ENCODE measurements at regions not wholly inside any gene's neighbourhood (a gene's known extent, or its start where the extent isn't known, plus 50 kb on each side); places are given as distances from the start of the nearest gene placed in this dataset.

- Histone ChIP-seq H3K4me1 (ENCODE audit: control insufficient read depth, insufficient read depth, low read length) (no peaks in the 10 kb centered on the region), H3K4me3 (no peak overlapping the region), H3K36me3 (ENCODE audit: control insufficient read depth in 2 of 2, insufficient read depth in 2 of 2, low read length in 1 of 2) (no peaks in the 10 kb centered on the region), H3K27ac (ENCODE audit: control insufficient read depth, insufficient read depth) (no peak overlapping the region), H3K9me3 (replicated peaks; ENCODE audit: control insufficient read depth, insufficient read depth, low read length) (no peaks in the 10 kb centered on the region), H3K79me2 (ENCODE audit: control insufficient read depth, insufficient read depth, low read length) (no peaks in the 10 kb centered on the region), H2AFZ (ENCODE audit: control insufficient read depth, low read depth, low read length) (no peak overlapping the region), H3K27me3 (replicated peaks in 1 of 2; ENCODE audit: control insufficient read depth in 2 of 2, insufficient read depth in 2 of 2, low read length in 1 of 2) (no peaks in the 10 kb centered on the region), H4K20me1 (ENCODE audit: control insufficient read depth, insufficient read depth) (no peaks in the 10 kb centered on the region), H3K9ac (ENCODE audit: control insufficient read depth, insufficient read depth, low read length) (no peak overlapping the region), H3K4me2 (ENCODE audit: control insufficient read depth, insufficient read depth) (no peak overlapping the region)
- WGBS (ENCODE audit: insufficient coverage, insufficient replicate concordance, low lambda C conversion rate, missing lambda C conversion rate) = 0% methylated on average over 1 of the region's 1 CpG
- FAIRE-seq (no peak), ATAC-seq (no peak), DNase-seq (ENCODE audit: low read depth, low spot score) (no peak)
- intact Hi-C loops (cut with micrococcal nuclease; ENCODE audit: unreplicated experiment) (no loop called here), in situ Hi-C loops (cut with MboI) (no loop called here)
- SMC1A ChIA-PET (ENCODE audit: uncharacterized antibody, unreplicated experiment) = interaction anchor here (0.8 kb wide), 1 partner anchor 18 kb away, joined by 3 read pairs; no protein-coding TSS in a partner anchor
- RAD21 ChIA-PET (ENCODE audit: unreplicated experiment) = interaction anchor here (0.9 kb wide), 1 partner anchor 18 kb away, joined by 4 read pairs; no protein-coding TSS in a partner anchor
- BruUV-seq (replicated peaks) = no TSS peak
- POLR2A ChIA-PET = interaction anchor here (0.6 kb wide), 1 partner anchor 787 kb away, joined by 3 read pairs; no protein-coding TSS in a partner anchor
- CTCF ChIA-PET = interaction anchor here (1.1 kb wide), 1 partner anchor 20 kb away, joined by 3 read pairs; no protein-coding TSS in a partner anchor
- TF ChIP-seq TAF1 (IDR thresholded peaks at IDR 0.05; ENCODE audit: borderline replicate concordance, low read depth, low read length) (no peak), NFXL1 (IDR thresholded peaks at IDR 0.05; ENCODE audit: borderline replicate concordance) (no peak), JUND (IDR thresholded peaks at IDR 0.05; ENCODE audit: low read depth, low read length) (no peak), EZH2 (IDR thresholded peaks at IDR 0.05; ENCODE audit: borderline replicate concordance, control insufficient read depth, low read depth, low read length) (no peak), RB1 (IDR thresholded peaks at IDR 0.05; ENCODE audit: borderline replicate concordance) (no peak)
- TF ChIP-seq, protein P1, sequence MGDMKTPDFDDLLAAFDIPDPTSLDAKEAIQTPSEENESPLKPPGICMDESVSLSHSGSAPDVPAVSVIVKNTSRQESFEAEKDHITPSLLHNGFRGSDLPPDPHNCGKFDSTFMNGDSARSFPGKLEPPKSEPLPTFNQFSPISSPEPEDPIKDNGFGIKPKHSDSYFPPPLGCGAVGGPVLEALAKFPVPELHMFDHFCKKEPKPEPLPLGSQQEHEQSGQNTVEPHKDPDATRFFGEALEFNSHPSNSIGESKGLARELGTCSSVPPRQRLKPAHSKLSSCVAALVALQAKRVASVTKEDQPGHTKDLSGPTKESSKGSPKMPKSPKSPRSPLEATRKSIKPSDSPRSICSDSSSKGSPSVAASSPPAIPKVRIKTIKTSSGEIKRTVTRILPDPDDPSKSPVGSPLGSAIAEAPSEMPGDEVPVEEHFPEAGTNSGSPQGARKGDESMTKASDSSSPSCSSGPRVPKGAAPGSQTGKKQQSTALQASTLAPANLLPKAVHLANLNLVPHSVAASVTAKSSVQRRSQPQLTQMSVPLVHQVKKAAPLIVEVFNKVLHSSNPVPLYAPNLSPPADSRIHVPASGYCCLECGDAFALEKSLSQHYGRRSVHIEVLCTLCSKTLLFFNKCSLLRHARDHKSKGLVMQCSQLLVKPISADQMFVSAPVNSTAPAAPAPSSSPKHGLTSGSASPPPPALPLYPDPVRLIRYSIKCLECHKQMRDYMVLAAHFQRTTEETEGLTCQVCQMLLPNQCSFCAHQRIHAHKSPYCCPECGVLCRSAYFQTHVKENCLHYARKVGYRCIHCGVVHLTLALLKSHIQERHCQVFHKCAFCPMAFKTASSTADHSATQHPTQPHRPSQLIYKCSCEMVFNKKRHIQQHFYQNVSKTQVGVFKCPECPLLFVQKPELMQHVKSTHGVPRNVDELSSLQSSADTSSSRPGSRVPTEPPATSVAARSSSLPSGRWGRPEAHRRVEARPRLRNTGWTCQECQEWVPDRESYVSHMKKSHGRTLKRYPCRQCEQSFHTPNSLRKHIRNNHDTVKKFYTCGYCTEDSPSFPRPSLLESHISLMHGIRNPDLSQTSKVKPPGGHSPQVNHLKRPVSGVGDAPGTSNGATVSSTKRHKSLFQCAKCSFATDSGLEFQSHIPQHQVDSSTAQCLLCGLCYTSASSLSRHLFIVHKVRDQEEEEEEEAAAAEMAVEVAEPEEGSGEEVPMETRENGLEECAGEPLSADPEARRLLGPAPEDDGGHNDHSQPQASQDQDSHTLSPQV (IDR thresholded peaks at IDR 0.05) = no peak
These were observed 335.8 kb upstream of the DDI1 start for GRCh38 chr11:103700622-103701021.

Data from GM12878 (cell line).